Gastrocnemius medialis (tissue), 4 donors: ENCODE measurements at regions not wholly inside any gene's neighbourhood (a gene's known extent, or its start where the extent isn't known, plus 50 kb on each side); places are given as distances from the start of the nearest gene placed in this dataset.

Experiments used
- CTCF ChIP-seq, 5 experiments: fragments of 450-650 bp in 3 of 5; fragments of 200-600 bp in 2 of 5; sonication (generic) in 2 of 5; IDR thresholded peaks in 4 of 5; conservative IDR thresholded peaks in 1 of 5; 1 replicate in 4 of 5; 2 replicates in 1 of 5; pipeline ENCODE4 v1.5.1; 2016 to 2019; ENCODE audit warnings: antibody characterized with exemption in 5 of 5, mild to moderate bottlenecking in 3 of 5, moderate library complexity in 3 of 5
- POLR2A ChIP-seq, 2 donors: fragments of 450-650 bp; IDR thresholded peaks; one replicate each; pipeline ENCODE4 v1.6.1; 2017; ENCODE audit warnings: antibody characterized with exemption in 2 of 2, mild to moderate bottlenecking in 2 of 2, moderate library complexity in 2 of 2

- TF ChIP-seq CTCF (IDR thresholded peaks at IDR 0.05 in 4 of 5, conservative IDR thresholded peaks at IDR 0.05 in 1 of 5) (no peak), POLR2A (IDR thresholded peaks at IDR 0.05) (no peak)
Measured at GRCh38 chr4:125159001-125159400, 155.8 kb upstream of the FAT4 start.
